ENCODE measurements at regions not wholly inside any gene's neighbourhood (a gene's known extent, or its start where the extent isn't known, plus 50 kb on each side); places are given as distances from the start of the nearest gene placed in this dataset.

DNA sequence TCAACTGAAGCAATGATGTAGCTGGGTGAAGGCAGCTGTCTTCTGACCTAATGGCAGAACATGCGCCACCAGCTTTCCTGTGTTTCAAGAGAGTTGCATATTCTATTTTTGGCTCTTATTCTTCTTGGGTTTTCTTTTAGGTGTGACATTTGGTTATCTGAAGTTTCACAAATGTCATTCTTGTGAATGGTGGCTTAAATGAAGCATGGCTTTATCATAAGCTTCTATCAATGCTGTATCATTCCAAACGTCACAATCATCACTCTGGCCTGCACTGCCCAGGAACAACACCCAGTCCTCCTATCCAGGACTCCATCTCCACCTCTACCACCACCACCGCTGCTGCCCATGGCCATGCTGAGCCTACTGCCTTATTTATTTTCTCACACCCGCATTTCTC lies 69.7 kb upstream of the WWC2 start:
- TF ChIP-seq, protein P1, sequence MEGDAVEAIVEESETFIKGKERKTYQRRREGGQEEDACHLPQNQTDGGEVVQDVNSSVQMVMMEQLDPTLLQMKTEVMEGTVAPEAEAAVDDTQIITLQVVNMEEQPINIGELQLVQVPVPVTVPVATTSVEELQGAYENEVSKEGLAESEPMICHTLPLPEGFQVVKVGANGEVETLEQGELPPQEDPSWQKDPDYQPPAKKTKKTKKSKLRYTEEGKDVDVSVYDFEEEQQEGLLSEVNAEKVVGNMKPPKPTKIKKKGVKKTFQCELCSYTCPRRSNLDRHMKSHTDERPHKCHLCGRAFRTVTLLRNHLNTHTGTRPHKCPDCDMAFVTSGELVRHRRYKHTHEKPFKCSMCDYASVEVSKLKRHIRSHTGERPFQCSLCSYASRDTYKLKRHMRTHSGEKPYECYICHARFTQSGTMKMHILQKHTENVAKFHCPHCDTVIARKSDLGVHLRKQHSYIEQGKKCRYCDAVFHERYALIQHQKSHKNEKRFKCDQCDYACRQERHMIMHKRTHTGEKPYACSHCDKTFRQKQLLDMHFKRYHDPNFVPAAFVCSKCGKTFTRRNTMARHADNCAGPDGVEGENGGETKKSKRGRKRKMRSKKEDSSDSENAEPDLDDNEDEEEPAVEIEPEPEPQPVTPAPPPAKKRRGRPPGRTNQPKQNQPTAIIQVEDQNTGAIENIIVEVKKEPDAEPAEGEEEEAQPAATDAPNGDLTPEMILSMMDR (conservative IDR thresholded peaks at IDR 0.05) = no peak
- TF ChIP-seq EZH2 (IDR thresholded peaks at IDR 0.05; ENCODE audit: low read depth) = no peak
